ENCODE measurements at regions not wholly inside any gene's neighbourhood (a gene's known extent, or its start where the extent isn't known, plus 50 kb on each side); places are given as distances from the start of the nearest gene placed in this dataset.

DNA sequence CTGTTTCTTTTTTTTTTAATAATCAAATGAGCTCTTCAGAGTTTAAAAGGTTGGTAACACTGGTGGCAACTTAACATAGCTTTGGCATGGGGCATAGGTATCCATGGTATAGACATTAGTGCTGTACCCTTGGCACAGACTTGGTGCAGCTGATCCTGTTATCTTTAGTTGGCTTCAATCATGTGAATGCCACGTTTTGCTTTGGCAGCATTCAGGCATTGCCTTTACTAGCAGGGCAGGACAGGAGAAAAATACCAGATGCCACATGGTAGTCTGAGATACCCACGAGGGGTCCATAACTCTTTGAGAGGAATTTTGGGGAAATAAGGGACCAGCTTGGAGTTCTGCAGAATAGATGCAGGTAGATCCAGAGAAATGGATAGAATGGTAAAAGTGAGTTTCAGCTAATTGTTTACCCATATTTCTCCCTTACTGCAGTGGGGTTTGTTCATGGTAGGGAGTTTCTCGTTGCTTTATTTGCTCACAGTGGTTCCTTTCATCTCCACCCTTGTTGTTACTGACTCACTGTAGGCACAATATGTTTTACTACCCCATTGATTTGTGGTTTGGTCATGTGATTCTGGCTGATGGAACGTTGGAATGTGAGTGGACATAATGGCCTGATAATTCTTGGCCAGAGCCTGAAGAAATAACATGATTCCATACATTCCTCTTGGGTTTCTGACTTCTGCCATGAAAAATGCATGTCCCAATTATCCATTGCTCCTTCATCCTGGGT, 342.7 kb downstream of the GLUD2 start:
- Histone ChIP-seq H3K9me3 (replicated peaks in 1 of 2; ENCODE audit: control insufficient read depth in 1 of 2, insufficient read depth in 1 of 2, low read length in 2 of 2) (no peaks in the 10 kb centered on the region), H3K4me3 (replicated peaks in 1 of 3; ENCODE audit: low read depth in 2 of 3, low read length in 3 of 3) (no peak overlapping the region), H2AFZ (ENCODE audit: insufficient read depth, low read depth, low read length, poor library complexity, severe bottlenecking) (no peak overlapping the region), H3K79me2 (ENCODE audit: insufficient read depth, low read length) (no peaks in the 10 kb centered on the region), H4K20me1 (ENCODE audit: insufficient read depth, low read length) (no peaks in the 10 kb centered on the region), H3K9ac (ENCODE audit: insufficient read depth, low read length, poor library complexity, severe bottlenecking) (no peak overlapping the region), H3K27ac (ENCODE audit: low read depth in 1 of 2, low read length in 2 of 2) (no peak overlapping the region), H3K36me3 (replicated peaks in 1 of 2; ENCODE audit: control insufficient read depth in 1 of 2, insufficient read depth in 2 of 2, low read length in 2 of 2) (no peaks in the 10 kb centered on the region), H3K4me2 (replicated peaks; ENCODE audit: extremely low read depth, low read length, poor library complexity, severe bottlenecking) (no peak overlapping the region), H3K27me3 (ENCODE audit: control insufficient read depth in 2 of 2, insufficient read depth in 2 of 2, low read length in 2 of 2) (no peaks in the 10 kb centered on the region), H3K4me1 (ENCODE audit: control insufficient read depth in 1 of 2, insufficient read depth in 2 of 2, low read length in 2 of 2) (no peaks in the 10 kb centered on the region)
- DNase-seq = no peak
- TF ChIP-seq, protein P1, sequence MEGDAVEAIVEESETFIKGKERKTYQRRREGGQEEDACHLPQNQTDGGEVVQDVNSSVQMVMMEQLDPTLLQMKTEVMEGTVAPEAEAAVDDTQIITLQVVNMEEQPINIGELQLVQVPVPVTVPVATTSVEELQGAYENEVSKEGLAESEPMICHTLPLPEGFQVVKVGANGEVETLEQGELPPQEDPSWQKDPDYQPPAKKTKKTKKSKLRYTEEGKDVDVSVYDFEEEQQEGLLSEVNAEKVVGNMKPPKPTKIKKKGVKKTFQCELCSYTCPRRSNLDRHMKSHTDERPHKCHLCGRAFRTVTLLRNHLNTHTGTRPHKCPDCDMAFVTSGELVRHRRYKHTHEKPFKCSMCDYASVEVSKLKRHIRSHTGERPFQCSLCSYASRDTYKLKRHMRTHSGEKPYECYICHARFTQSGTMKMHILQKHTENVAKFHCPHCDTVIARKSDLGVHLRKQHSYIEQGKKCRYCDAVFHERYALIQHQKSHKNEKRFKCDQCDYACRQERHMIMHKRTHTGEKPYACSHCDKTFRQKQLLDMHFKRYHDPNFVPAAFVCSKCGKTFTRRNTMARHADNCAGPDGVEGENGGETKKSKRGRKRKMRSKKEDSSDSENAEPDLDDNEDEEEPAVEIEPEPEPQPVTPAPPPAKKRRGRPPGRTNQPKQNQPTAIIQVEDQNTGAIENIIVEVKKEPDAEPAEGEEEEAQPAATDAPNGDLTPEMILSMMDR (IDR thresholded peaks at IDR 0.05) = no peak
- no peak overlapping the region for H3K4me3 Mint-ChIP-seq
- intact Hi-C loops (cut with micrococcal nuclease) = no loop called here
- H3K36me3 Mint-ChIP-seq = no peaks in the 10 kb centered on the region
- H3K27ac Mint-ChIP-seq = no peak overlapping the region
- H3K9me3 Mint-ChIP-seq = peaks cover 0 to 5% (median 0%) of the 10 kb centered on the region in 7 donors
- H3K4me1 Mint-ChIP-seq = no peaks in the 10 kb centered on the region
- H3K27me3 Mint-ChIP-seq (ENCODE audit: low read depth in 3 of 3) = no peaks in the 10 kb centered on the region
- WGBS (ENCODE audit: insufficient coverage) = 20% methylated on average over 1 of the region's 4 CpGs

DNA sequence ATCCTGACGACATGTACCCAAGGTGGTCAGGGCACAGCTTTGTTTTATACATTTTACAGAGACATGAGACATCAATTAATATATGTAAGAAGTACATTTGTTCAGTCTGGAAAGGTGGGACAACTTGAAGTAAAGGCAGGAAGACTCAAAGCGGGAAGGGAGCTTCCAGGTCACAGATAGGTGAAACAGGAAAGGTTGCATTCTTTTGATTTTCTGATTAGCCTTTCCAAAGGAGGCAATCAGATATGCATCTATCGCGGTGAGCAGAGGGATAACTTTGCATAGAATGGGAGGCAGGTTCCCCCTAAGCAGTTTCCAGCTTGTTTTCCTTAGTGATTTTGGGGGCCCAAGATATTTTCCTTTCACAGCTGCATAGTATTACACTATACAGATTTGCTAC, 358.4 kb downstream of the GLUD2 start:
- Histone ChIP-seq H3K4me1 (ENCODE audit: control insufficient read depth in 1 of 2, insufficient read depth in 2 of 2, low read length in 2 of 2) (no peaks in the 10 kb centered on the region), H3K27me3 (ENCODE audit: control insufficient read depth in 2 of 2, insufficient read depth in 2 of 2, low read length in 2 of 2) (no peaks in the 10 kb centered on the region), H2AFZ (ENCODE audit: insufficient read depth, low read depth, low read length, poor library complexity, severe bottlenecking) (no peak overlapping the region), H3K9me3 (replicated peaks in 1 of 2; ENCODE audit: control insufficient read depth in 1 of 2, insufficient read depth in 1 of 2, low read length in 2 of 2) (no peaks in the 10 kb centered on the region), H3K27ac (ENCODE audit: low read depth in 1 of 2, low read length in 2 of 2) (no peak overlapping the region), H3K79me2 (ENCODE audit: insufficient read depth, low read length) (no peaks in the 10 kb centered on the region), H3K9ac (ENCODE audit: insufficient read depth, low read length, poor library complexity, severe bottlenecking) (no peak overlapping the region), H3K4me2 (replicated peaks; ENCODE audit: extremely low read depth, low read length, poor library complexity, severe bottlenecking) (no peak overlapping the region), H3K36me3 (replicated peaks in 1 of 2; ENCODE audit: control insufficient read depth in 1 of 2, insufficient read depth in 2 of 2, low read length in 2 of 2) (no peaks in the 10 kb centered on the region), H4K20me1 (ENCODE audit: insufficient read depth, low read length) (no peaks in the 10 kb centered on the region), H3K4me3 (replicated peaks in 1 of 3; ENCODE audit: low read depth in 2 of 3, low read length in 3 of 3) (no peak overlapping the region)
- Mint-ChIP-seq H3K36me3 (no peaks in the 10 kb centered on the region), H3K27ac (no peak overlapping the region), H3K4me1 (no peaks in the 10 kb centered on the region), H3K4me3 (no peak overlapping the region), H3K9me3 (peaks cover 0 to 6% (median 0%) of the 10 kb centered on the region in 7 donors), H3K27me3 (ENCODE audit: low read depth in 3 of 3) (peaks cover 0 to 2% (median 0%) of the 10 kb centered on the region in 3 donors)
- DNase-seq = no peak
- intact Hi-C loops (cut with micrococcal nuclease) = no loop called here
- TF ChIP-seq, protein P1 (IDR thresholded peaks at IDR 0.05) = no peak
- WGBS (ENCODE audit: insufficient coverage) = no CpG with 5 or more reads among the region's 4 CpGs

Data from CD14-positive monocyte (primary cell).